SJCRH30 (cell line): ENCODE measurements at regions not wholly inside any gene's neighbourhood (a gene's known extent, or its start where the extent isn't known, plus 50 kb on each side); places are given as distances from the start of the nearest gene placed in this dataset.

Experiments
- DNase-seq, 2 experiments: peaks; one replicate each; pipeline ENCODE4 v3.0.0-alpha.2; 2015 to 2020
- H3K27ac ChIP-seq: fragments of 250-450 bp; sonication (Bioruptor Pico); 2 replicates; pipeline ENCODE4 v1.5.1; 2020; ENCODE audit warnings: mild to moderate bottlenecking, moderate library complexity
- H3K27me3 ChIP-seq: fragments of 250-450 bp; sonication (Bioruptor Pico); 2 replicates; pipeline ENCODE4 v1.5.1; 2020; ENCODE audit warnings: mild to moderate bottlenecking, moderate library complexity
- H3K36me3 ChIP-seq: fragments of 250-450 bp; sonication (Bioruptor Pico); 2 replicates; pipeline ENCODE4 v1.5.1; 2020; ENCODE audit warnings: mild to moderate bottlenecking, moderate library complexity
- H3K4me1 ChIP-seq: fragments of 250-450 bp; sonication (Bioruptor Pico); 2 replicates; pipeline ENCODE4 v1.5.1; 2020; ENCODE audit warnings: mild to moderate bottlenecking, moderate library complexity
- H3K4me3 ChIP-seq: fragments of 250-450 bp; sonication (Bioruptor Pico); 2 replicates; pipeline ENCODE4 v1.5.1; 2020; ENCODE audit warnings: mild to moderate bottlenecking, moderate library complexity
- H3K9me3 ChIP-seq: fragments of 250-450 bp; sonication (Bioruptor Pico); replicated peaks from 2 replicates; pipeline ENCODE4 v1.5.1; 2020; ENCODE audit warnings: mild to moderate bottlenecking, moderate library complexity

DNA sequence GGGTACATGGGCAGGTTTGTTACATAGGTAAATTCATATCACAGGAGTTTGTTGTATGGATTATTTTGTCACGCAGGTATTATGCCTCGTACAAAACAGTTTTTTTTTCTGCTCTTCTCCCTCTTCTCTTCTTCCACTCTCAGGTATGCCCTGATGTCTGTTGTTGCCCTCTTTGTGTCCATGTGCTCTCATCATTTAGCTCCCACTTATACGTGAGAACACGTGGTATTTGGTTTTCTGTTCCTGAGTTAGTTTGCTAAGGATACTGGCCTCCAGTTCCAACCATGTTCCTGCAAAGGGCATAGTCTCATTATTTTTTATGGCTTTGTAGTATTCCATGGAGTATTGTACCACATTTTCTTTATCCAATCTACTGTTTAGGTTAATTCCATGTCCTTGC is 65.7 kb downstream of the UNC5CL start:
- no peak for DNase-seq
- Histone ChIP-seq H3K4me1 (no peaks in the 10 kb centered on the region), H3K27ac (no peak overlapping the region), H3K27me3 (no peaks in the 10 kb centered on the region; the same call in 1 of the 2 replicates), H3K4me3 (no peak overlapping the region), H3K9me3 (no peaks in the 10 kb centered on the region; the same call in 1 of the 2 replicates), H3K36me3 (no peaks in the 10 kb centered on the region)

DNA sequence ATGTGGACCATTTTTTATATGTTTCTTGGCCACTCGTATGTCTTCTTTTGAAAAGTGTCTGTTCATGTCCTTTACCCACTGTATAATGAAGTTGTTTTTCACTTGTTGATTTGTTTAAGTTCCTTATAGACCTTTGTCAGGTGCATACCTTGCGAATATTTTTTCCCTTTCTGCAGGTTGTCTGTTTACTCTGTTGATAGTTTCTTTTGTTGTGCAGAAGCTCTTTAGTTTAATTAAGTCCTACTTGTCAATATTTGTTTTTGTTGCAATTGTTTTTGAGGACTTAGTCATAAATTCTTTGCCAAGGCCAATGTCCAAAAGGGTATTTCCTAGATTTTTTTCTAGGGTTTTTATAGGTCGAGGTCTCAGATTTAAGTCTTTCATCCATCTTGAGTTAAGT is 66.2 kb downstream of the UNC5CL start:
- Histone ChIP-seq H3K4me1 (no peaks in the 10 kb centered on the region), H3K27me3 (no peaks in the 10 kb centered on the region; the same call in 1 of the 2 replicates), H3K27ac (no peak overlapping the region), H3K36me3 (no peaks in the 10 kb centered on the region), H3K9me3 (no peaks in the 10 kb centered on the region; the same call in 1 of the 2 replicates), H3K4me3 (no peak overlapping the region)
- no peak for DNase-seq

DNA sequence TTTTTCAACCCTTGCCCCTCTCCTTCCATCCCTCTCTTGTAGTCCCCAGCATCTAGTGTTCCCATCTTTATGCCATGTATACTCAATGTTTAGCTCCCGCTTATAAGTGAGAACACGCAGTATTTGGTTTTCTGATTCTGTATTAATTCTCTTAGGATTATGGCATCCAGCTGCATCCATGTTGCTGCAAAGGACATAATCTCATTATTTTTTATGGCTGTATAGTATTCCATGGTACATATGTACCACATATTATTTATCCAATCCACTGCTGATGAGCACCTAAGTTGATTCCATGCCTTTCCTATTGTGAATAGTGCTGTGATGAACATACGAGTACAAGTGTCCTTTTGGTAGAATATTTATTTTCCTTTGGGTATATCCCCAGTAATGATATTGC is 66.8 kb downstream of the UNC5CL start:
- Histone ChIP-seq H3K4me3 (no peak overlapping the region), H3K27ac (no peak overlapping the region), H3K4me1 (no peaks in the 10 kb centered on the region), H3K9me3 (no peaks in the 10 kb centered on the region; the same call in 1 of the 2 replicates), H3K27me3 (no peaks in the 10 kb centered on the region; the same call in 1 of the 2 replicates), H3K36me3 (no peaks in the 10 kb centered on the region)
- DNase-seq: no peak

DNA sequence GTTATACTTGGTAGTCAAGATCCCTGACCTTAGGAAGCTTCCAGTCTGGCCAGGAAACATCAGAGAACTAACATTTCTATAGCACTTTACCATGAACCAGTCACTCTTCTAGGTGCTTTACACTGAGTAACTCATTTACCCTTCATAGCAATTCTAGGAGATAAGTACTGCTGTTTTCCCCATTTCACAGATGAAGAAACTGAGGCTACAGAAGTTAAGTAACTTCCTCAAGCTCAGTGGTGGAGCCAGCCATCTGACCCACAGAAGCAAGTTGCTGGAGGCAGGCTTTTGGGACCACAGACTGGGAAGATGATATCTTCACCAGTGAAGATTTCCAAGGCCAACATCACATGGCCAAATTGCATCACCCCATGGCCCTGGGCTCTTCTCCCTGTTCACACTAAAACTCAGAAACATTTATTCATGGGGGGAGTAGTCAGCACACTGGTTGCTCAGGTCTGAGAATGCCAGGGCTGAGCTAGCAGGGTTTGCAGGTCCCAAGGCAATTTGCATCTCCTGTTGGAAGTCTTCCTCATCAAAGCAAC is 70.3 kb downstream of the UNC5CL start:
- DNase-seq: no peak
- H3K9me3 ChIP-seq: no peaks in the 10 kb centered on the region; the same call in 1 of the 2 replicates
- H3K27ac ChIP-seq: no peak overlapping the region
- H3K4me3 ChIP-seq: no peak overlapping the region
- no peaks in the 10 kb centered on the region for H3K36me3 ChIP-seq
- no peaks in the 10 kb centered on the region for H3K27me3 ChIP-seq
- no peaks in the 10 kb centered on the region; the same call in 1 of the 2 replicates for H3K4me1 ChIP-seq

DNA sequence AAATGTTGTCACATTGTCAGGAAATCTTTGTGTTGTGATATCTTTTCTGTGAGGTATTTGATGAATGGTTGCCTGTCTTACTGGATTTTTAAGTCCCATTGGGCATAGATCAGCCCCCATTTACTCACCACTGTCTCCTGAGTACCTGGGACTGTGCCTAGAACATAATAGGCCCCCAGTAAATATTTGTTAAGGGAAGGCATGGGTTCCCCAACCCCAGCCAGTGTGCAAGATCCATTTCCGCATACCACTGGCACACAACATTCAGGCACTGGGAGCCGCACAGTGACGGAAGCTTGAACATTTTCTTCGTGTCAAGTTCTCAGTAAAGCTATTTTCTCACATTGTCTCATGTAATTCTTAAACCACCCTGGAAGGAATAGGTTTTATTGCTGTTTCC is 72.2 kb downstream of the UNC5CL start:
- H3K36me3 ChIP-seq: no peaks in the 10 kb centered on the region
- peaks cover 12% of the 10 kb centered on the region for H3K4me1 ChIP-seq
- no peaks in the 10 kb centered on the region for H3K9me3 ChIP-seq
- H3K27ac ChIP-seq: no peak overlapping the region
- H3K27me3 ChIP-seq: no peaks in the 10 kb centered on the region
- no peak for DNase-seq
- H3K4me3 ChIP-seq: no peak overlapping the region

DNA sequence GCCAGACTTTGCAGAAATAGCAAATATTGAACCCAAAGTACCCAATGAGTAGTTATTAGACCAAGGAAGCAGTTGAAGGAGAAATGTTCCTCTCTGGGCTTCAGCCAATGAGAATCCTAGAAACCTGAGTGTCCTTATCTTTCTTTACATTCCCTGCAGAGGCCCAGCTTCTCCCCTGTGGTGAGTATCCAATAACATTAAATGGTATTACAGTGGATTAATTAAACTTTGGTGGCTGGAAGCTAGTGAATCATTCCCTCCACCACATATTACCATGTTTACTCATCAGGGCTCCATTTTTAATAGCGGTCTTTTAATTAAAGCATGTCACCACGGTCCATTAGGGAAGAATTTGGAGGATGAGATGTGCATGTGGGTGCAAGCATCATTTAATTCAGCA is 74.0 kb downstream of the UNC5CL start:
- Histone ChIP-seq H3K27me3 (no peaks in the 10 kb centered on the region), H3K27ac (no peak overlapping the region), H3K9me3 (no peaks in the 10 kb centered on the region), H3K36me3 (no peaks in the 10 kb centered on the region), H3K4me1 (peaks cover 27% of the 10 kb centered on the region), H3K4me3 (no peak overlapping the region)
- DNase-seq: no peak

DNA sequence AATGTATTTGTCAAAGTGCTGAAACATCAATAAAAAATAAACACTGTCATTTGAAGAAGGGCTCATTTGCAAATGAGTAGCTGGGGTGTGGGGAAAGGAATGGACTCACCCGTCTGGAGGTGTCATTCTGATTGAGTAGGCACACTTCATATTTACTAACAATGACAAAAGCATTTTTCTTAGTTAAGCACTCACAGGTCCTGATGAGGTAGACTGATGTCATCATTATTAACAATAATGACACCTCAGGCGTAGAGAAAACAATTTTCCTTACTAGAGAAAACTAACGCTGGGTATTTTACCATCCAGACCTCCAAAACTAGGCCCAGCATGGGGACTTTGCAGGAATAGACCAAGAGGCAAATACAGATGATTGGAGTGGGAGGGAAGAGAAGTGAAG is 76.0 kb downstream of the UNC5CL start:
- no peak for DNase-seq
- no peak overlapping the region for H3K27ac ChIP-seq
- no peak overlapping the region for H3K4me3 ChIP-seq
- peaks cover 33% of the 10 kb centered on the region for H3K4me1 ChIP-seq
- H3K36me3 ChIP-seq: no peaks in the 10 kb centered on the region
- no peaks in the 10 kb centered on the region for H3K9me3 ChIP-seq
- H3K27me3 ChIP-seq: no peaks in the 10 kb centered on the region

DNA sequence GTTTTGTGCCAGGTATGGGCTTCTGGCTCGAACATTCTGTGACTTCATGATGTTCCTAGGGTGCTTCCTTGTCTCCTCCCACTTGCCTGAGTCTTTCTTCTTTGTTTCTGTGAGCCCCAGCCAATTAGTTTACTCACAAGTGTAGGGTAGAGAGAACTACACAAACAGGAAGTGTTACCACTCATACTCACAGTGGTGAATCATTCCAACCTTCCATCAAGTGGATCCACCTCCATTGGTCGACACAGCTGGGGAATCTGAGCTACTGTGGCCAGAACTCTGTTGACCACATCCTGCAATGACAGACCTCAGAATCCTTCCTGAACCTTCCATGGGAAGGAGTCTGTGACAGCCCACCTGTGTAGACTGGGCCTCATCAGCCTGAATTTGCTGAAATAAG is 76.8 kb downstream of the UNC5CL start:
- Histone ChIP-seq H3K9me3 (no peaks in the 10 kb centered on the region), H3K4me3 (no peak overlapping the region), H3K27me3 (no peaks in the 10 kb centered on the region), H3K4me1 (peaks cover 38% of the 10 kb centered on the region), H3K27ac (0 out of 2 replicates have a peak overlapping the region, but pooled peaks have one; percentile 5), H3K36me3 (no peaks in the 10 kb centered on the region)
- DNase-seq: peak; percentile 39 to 53

DNA sequence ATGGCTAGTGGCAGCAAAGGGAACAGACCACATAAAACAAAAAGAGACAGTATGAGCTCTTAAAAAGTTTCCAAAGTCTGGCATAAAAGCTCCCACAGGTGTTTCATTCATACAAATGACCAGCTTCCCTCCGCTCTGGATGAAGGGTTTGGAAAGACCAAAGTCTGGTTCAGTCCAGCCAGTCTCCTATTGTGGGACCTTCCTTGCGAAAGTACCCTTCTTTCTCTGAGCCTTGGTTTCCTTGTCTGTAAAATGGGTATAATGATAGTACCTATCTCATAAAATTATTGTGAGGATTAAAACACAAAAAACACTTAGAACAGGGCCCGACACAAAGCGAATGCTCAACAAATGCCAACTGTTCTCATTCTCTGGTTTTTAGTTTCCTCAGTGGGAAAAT is 77.2 kb downstream of the UNC5CL start:
- no peak for DNase-seq
- H3K27me3 ChIP-seq: no peaks in the 10 kb centered on the region
- no peaks in the 10 kb centered on the region for H3K36me3 ChIP-seq
- H3K4me3 ChIP-seq: no peak overlapping the region
- no peaks in the 10 kb centered on the region for H3K9me3 ChIP-seq
- H3K27ac ChIP-seq: no peak overlapping the region
- peaks cover 38% of the 10 kb centered on the region for H3K4me1 ChIP-seq

DNA sequence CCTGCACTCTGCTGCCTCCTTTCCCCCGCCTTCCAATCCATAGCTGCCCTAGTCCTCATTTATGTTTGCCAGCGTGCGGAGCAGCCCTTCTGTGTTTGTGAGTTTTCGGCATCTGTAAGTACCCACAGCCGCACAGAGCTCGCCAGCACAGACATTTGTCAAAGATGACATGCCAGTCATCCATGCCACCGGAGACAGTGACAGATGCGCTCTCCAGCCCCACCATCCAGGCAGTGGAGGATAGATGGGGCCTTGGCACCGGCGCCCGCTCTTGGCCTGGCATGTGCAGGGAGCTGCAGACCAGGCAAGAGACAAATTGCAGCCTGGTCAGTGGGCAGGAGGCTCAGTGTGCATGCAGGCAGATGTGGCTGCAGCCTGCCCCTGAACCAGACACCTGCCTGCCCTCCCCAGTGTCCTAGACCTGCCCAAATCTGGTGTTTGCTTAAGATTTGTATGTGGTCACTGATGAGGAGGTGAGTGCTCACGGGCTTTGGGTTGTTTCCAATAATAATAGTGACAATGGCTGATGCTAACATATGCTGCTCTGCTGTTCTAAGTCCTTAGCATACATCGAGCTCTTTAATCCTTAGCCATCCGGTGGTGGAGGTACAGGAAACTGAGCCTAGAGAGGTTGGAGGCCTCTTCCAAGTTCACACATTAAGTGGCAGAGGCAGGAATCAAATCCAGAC is 78.1 kb downstream of the UNC5CL start:
- H3K4me1 ChIP-seq: peaks cover 39% of the 10 kb centered on the region
- H3K27me3 ChIP-seq: no peaks in the 10 kb centered on the region
- peak; percentile 26 to 60 for DNase-seq
- no peak overlapping the region for H3K27ac ChIP-seq
- no peak overlapping the region for H3K4me3 ChIP-seq
- no peaks in the 10 kb centered on the region for H3K36me3 ChIP-seq
- no peaks in the 10 kb centered on the region for H3K9me3 ChIP-seq

DNA sequence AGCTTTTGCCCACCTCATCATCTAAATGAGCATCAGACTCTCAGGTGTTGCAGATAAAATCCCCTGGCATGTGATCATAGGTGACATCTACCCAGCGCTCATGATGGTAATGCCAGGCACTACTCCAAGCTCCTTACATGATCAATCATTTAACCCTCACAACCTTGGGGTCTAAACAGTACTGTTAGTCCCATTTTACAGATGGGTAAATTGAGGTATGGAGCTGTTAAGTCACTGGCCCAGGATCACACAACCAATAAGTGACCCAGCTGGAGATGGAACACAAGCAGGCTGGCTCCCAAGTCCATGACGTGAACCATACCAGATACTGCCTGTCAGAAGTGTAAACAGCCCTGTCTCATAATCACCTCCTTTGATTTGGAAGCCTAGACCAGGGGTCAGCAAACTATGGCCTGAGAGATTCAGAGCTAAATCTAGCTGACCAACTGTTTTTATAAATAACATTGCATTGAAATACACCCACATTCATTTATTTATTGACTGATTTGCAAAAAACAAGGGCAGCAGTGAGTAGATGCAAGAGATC is 79.2 kb downstream of the UNC5CL start:
- Histone ChIP-seq H3K4me3 (no peak overlapping the region), H3K36me3 (no peaks in the 10 kb centered on the region), H3K4me1 (peaks cover 49% of the 10 kb centered on the region), H3K9me3 (no peaks in the 10 kb centered on the region), H3K27me3 (no peaks in the 10 kb centered on the region), H3K27ac (no peak overlapping the region)
- DNase-seq: no peak

DNA sequence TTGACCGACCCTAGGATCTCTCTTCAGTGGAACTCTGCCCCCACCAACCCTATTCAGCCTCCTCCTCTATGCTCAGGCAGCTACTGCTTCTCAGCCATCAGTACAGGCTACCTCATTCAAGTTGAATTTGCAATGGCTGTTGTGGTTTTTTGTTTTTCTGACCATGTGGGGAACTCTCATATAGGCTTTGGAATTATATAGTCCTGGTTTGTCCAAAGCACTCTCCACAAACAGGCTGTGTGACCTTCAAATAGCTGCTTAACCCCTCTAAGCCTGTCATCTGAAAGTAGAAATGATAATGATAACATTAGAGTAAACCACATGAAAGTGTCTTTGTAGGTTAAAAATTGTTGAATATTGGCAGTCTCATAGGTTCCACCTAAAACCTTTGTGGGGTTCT is 80.3 kb downstream of the UNC5CL start:
- Histone ChIP-seq H3K27me3 (no peaks in the 10 kb centered on the region), H3K9me3 (no peaks in the 10 kb centered on the region), H3K4me3 (no peak overlapping the region), H3K36me3 (no peaks in the 10 kb centered on the region), H3K27ac (no peak overlapping the region), H3K4me1 (peaks cover 57% of the 10 kb centered on the region)
- no peak for DNase-seq

DNA sequence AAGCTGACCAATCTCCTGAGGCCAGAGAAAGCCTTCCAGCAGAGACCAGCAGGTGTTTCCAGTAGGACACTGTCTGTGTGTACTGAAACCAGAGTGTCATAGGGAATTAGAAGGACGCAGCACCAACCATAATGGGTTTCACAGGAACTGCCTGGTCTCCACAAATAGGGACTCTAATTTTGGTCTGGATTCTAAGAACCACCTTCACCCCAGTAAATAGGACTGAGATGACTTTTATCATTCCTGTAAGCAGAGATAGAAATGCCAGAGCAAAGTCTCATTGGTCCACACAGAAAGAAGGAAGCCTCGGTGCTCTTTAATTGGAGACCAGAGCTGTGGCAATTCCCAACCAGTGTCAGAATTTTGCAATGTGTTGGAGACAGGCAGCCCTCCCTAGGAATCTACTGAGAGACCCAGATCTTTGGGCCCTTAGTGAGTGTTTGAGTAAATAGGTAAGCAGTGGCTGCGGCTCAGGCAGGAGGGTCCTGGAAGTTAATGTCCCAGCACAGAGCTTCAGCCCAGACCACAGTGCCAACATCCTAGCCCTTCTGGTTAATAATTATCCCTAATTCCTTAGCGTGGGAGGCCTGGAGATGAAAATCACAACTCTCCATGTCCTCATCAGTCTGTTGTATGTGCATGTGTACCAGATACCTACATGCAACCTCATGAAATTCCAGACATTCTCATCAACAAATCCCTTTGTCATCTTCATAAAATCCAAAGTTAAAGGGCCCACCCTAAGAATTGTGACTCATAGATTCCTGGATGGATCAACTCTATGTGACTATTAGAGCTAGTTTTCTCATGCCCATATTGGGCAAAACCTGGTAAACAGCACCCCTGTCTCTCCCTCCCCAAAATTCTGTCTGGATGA is 81.2 kb downstream of the UNC5CL start:
- H3K27ac ChIP-seq: no peak overlapping the region
- no peaks in the 10 kb centered on the region for H3K27me3 ChIP-seq
- no peak overlapping the region for H3K4me3 ChIP-seq
- no peak for DNase-seq
- H3K4me1 ChIP-seq: peaks cover 56% of the 10 kb centered on the region
- H3K36me3 ChIP-seq: no peaks in the 10 kb centered on the region
- no peaks in the 10 kb centered on the region for H3K9me3 ChIP-seq

DNA sequence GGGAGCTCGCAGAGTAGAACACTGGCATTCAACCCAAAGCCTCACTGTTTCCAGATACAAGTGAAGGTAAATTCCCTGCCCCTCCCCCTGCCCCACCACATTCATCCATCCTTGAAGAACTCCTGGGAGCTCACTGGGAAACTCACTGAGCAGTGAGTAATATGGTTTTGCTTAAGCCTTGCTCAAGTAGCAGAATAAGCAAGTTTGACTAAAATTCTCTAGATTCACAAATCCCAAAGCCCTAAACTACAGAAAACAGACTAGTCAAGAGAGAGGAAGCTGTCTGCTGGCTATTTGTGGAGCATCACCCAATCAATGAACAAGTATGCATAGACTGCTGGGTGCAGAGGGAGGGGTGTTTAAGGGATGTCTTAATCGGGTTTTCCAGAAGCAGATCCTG is 82.1 kb downstream of the UNC5CL start:
- Histone ChIP-seq H3K27me3 (no peaks in the 10 kb centered on the region), H3K4me1 (peaks cover 50% of the 10 kb centered on the region), H3K9me3 (no peaks in the 10 kb centered on the region), H3K27ac (no peak overlapping the region), H3K4me3 (no peak overlapping the region), H3K36me3 (no peaks in the 10 kb centered on the region)
- no peak for DNase-seq

DNA sequence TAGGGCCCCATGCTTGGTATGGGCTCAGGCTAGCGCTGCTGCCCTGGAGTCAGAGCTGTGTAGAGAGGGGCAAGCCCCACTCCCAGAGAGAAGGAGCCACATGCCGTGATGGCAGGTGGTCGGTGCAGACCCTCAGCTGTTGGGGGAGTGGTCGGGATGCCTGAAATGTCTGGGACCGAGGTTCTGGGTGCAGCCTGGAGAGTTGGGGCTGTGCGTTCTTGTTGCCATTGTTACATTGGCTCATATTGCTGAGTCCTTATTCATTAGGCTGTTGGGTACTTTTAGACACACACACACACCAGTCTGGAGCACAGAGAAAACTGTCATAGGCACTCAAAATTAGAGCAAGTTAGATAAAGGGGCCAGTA is 83.9 kb downstream of the UNC5CL start:
- H3K27ac ChIP-seq: peak overlapping the region; percentile 37; the same call in 1 of the 2 replicates
- no peak overlapping the region for H3K4me3 ChIP-seq
- peak; percentile 34 to 44 for DNase-seq
- H3K9me3 ChIP-seq: no peaks in the 10 kb centered on the region
- peaks cover 51% of the 10 kb centered on the region for H3K4me1 ChIP-seq
- no peaks in the 10 kb centered on the region for H3K27me3 ChIP-seq
- H3K36me3 ChIP-seq: no peaks in the 10 kb centered on the region
